ENCODE measurements at regions not wholly inside any gene's neighbourhood (a gene's known extent, or its start where the extent isn't known, plus 50 kb on each side); places are given as distances from the start of the nearest gene placed in this dataset.

GRCh38 chr21:31394309-31394708 is 50.2 kb upstream of the TIAM1 start:
- TF ChIP-seq POLR2AphosphoS5 (IDR thresholded peaks at IDR 0.05; ENCODE audit: low read depth) (no peak), CTCF (IDR thresholded peaks at IDR 0.05; ENCODE audit: insufficient read depth, low read length) (no peak)

Measured in HL-60 (cell line).